ENCODE measurements at regions not wholly inside any gene's neighbourhood (a gene's known extent, or its start where the extent isn't known, plus 50 kb on each side); places are given as distances from the start of the nearest gene placed in this dataset.

- TF ChIP-seq CTCF (IDR thresholded peaks at IDR 0.05) (no peak), POLR2AphosphoS5 (IDR thresholded peaks at IDR 0.05) (no peak), POLR2A (IDR thresholded peaks at IDR 0.05) (no peak)
Observed at GRCh38 chr7:28309704-28310459, 102.4 kb upstream of the CREB5 start.
